ENCODE measurements at regions not wholly inside any gene's neighbourhood (a gene's known extent, or its start where the extent isn't known, plus 50 kb on each side); places are given as distances from the start of the nearest gene placed in this dataset.
"Not testable (repeated sequence)": the region's sequence is repeated elsewhere in the genome, so short reads cannot be mapped to it uniquely, and the experiment has no call there.

DNA sequence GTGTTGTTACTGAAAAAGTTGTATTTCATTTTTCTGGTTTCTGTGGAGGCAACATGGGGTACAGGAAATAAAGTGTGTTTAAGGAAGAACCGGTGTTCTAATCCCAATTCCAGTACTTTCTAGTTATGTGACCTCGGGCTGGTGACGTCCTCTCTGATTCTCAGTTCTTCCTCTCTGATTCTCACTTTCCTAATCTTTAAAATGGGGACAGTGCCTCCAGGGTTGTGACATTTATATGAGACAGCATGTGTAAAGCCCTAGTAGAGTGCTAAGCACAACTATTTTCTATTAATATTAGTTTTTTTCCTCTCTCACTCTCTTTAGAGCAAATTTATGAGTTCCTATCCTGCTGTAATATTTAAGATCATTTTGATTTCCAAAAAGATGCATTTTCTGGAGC lies 50.9 kb upstream of the PTPDC1 start:
- DNase-seq, result no peak

DNA sequence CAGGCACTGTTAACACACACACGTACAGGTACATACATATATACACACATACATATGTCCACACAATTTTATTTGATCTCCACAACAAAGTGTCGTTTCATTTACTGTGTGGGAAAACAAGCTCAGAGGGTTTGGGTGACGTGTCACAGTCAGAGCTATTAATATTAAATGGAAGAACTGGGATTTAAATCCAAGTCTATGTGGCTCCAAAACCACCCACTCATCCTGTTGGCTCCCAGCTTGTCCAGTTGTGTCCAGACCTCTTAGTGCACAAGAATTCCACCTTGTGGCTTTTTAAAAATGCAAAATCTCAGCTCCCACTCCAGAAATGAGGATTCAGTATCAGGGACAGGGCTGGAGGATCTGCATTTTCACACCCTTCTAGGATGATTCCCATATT lies 52.3 kb upstream of the PTPDC1 start:
- no peak for DNase-seq

DNA sequence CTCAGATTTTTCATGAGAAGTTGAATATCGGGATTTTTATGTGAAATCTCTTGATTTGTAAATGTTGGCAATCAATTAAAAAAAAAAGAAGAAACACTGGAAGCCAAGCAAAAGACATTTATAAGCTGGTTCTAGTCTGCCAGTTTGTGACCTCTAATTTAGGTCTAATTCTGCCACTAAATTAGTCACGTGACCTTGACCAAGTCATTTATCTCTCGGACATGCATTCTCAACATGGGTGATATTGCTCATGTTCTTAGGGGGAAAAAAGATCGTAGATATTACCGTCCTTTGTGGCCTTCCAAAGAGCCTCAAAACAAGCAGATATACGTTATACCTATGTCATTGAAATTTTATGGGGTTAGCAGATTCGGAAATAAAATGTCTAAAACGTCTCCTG lies 52.9 kb upstream of the PTPDC1 start:
- DNase-seq, result no peak

DNA sequence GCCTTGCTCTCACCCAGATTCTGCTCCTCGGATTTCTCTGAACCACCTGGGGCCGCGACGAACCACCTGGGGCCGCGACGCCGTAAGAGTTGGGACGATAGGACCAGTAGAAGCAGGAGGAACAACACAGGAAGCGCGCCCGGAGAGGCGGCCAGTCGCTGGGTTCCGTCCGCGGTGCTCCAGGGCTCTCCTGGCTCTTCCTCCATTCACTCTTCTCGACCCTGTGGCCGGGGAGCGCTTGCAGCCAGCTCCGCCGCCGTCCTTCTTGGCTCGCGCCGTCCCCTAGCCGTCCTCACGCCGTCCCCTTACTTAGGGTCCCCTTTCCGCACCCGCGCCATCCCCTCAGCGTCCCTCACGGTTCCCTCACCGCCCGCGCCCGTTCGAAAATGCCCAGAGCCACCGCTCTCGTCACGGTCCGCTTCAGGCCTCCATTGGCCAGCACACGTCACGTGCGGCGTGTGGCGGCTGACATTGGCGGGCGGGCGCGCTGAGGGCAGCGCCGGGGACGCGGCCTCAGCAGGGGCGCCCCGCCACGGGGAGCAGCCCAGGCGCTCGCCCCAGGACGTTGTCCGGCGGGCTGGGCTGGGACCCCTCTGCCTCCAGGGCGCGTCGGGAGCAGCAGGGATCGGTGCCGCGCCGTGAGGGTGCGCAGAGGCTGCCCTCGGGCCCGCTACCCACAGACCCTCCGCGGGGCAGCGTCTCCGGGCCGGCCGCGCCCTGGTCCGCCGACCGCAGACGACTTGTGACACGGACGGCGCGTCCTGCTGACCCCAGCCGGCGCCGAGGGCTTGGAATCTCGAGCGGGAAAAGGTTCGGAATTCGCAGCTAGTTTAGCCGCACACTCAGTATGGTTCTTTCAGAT lies 53.7 kb upstream of the PTPDC1 start:
- peak; percentile 29 for DNase-seq

- no peak for DNase-seq
These were observed 54.3 kb upstream of the PTPDC1 start for GRCh38 chr9:94029932-94030317.

- DNase-seq, result no peak
These were observed 57.4 kb upstream of the PTPDC1 start for GRCh38 chr9:94026816-94027215.

DNA sequence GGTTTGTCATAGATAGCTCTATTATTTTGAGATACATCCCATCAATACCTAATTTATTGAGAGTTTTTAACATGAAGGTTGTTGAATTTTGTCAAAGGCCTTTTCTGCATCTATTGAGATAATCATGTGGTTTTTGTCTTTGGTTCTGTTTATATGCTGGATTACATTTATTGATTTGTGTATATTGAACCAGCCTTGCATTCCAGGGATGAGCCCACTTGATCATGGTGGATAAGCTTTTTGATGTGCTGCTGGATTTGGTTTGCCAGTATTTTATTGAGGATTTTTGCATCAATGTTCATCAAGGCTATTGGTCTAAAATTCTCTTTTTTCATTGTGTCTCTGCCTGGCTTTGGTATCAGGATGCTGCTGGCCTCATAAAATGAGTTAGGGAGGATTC lies 61.8 kb upstream of the PTPDC1 start:
- not testable (repeated sequence) for DNase-seq

- DNase-seq, result not testable (repeated sequence)
These were observed 63.4 kb upstream of the PTPDC1 start for GRCh38 chr9:94020836-94021235.

GRCh38 chr9:94018628-94019027 lies 63.5 kb upstream of the BARX1 start:
- DNase-seq, result no peak

GRCh38 chr9:94017939-94018531 lies 62.9 kb upstream of the BARX1 start:
- no peak for DNase-seq

DNA sequence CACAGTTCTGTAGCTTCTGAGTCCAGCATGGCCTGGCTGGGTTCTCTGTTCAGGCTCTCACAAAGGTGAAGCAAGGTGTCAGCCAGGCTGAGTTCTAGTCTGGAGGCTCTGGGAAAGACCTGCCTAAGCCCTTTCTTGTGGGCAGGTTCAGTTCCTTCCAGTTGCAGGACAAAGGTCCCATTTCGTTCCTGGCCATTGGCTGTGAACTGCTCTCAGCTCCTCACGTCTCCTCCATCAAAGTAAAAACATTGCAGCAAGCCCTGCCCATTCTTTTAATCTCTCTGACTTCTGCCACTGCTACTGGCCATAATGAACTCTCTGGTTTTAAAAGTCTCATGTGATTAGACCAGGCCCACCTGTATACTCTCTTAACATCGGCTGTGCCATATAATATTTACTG lies 61.6 kb upstream of the BARX1 start:
- no peak for DNase-seq

DNA sequence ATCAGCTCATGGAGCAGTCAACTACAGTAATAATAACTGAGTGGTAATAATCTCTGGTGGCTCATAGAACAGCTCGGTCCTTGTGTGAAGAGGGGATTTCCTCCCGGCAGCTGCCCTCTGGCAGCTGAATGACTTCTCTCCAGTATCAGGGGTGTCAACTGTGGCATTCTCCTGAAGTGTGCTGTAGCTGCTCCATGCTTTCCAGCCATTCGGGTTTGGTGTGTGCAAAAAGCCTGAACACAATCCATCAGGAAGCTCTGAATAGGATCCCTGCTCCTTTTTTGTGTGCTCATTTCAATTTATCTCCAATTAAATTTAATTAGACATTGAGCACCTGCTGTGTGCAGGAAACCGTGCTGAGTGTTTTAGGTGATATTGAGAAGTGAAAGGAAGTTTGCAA lies 59.8 kb upstream of the BARX1 start:
- no peak for DNase-seq

- peak; percentile 21 for DNase-seq
These were observed 59.0 kb upstream of the BARX1 start for GRCh38 chr9:94014066-94014654.

- no peak for DNase-seq
These were observed 55.9 kb upstream of the BARX1 start for GRCh38 chr9:94010980-94011533.

DNA sequence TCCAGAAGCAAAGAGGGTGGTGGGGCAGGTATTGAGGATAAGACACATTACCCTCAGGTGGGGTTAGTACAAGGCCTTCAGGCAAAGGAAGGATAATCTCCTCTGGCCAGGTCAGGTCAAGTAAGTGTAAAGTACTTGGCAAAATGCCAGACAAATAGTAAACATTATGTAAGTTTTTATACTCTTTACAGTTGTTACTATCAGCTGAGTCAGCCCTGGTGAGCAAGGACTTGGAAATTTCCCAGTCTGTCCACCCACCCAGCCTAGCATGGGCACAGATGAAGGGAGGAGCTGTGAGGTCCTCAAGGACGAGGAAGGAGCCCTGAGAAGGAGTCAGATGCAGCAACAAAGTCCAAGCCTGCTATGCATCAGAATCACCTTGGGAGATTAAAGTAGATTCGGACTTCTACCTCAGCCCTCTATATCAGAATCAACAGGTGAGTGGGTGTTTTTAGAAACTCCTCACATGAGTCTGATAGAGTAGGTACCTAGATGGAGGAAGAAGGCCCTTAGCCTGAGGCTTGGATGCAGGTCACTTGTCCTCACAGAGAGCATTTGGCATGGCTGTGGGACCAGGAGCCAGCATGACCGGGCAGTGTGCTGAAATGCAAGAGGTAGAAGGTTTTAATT lies 50.2 kb upstream of the BARX1 start:
- no peak for DNase-seq
